Subcutaneous abdominal adipose tissue (tissue), 5 donors: ENCODE measurements at regions not wholly inside any gene's neighbourhood (a gene's known extent, or its start where the extent isn't known, plus 50 kb on each side); places are given as distances from the start of the nearest gene placed in this dataset.

Source experiments
- H3K27ac ChIP-seq: one replicate; pipeline ENCODE4 v1.7.0; 2013; ENCODE audit warnings: low read depth, mild to moderate bottlenecking, inconsistent platforms, low read length, moderate library complexity
- H3K27me3 ChIP-seq, 5 donors: one replicate each; pipeline ENCODE4 v1.7.0; 2013; ENCODE audit warnings: low read length in 5 of 5, inconsistent platforms in 1 of 5; ENCODE audit not compliant: control insufficient read depth in 5 of 5, insufficient read depth in 4 of 5
- H3K36me3 ChIP-seq, 5 donors: one replicate each; pipeline ENCODE4 v1.7.0; 2013; ENCODE audit warnings: low read length in 5 of 5; ENCODE audit not compliant: control insufficient read depth in 5 of 5, insufficient read depth in 5 of 5
- H3K4me1 ChIP-seq, 5 donors: one replicate each; pipeline ENCODE4 v1.7.0; 2013; ENCODE audit warnings: low read length in 5 of 5, mild to moderate bottlenecking in 3 of 5, moderate library complexity in 1 of 5; ENCODE audit not compliant: control insufficient read depth in 5 of 5, insufficient read depth in 5 of 5
- H3K4me3 ChIP-seq, 5 donors: one replicate each; pipeline ENCODE4 v1.7.0; 2013; ENCODE audit warnings: low read length in 5 of 5, low read depth in 1 of 5
- H3K9ac ChIP-seq, 5 donors: one replicate each; pipeline ENCODE4 v1.7.0; 2013; ENCODE audit warnings: low read length in 5 of 5, mild to moderate bottlenecking in 4 of 5, moderate library complexity in 3 of 5
- H3K9me3 ChIP-seq, 5 donors: one replicate each; pipeline ENCODE4 v1.7.0; 2013; ENCODE audit warnings: low read length in 5 of 5; ENCODE audit not compliant: control insufficient read depth in 5 of 5
- donor health status: healthy.
- donor health status: healthy.
- donor health status: healthy.
- donor health status: healthy.
- donor health status: healthy.

GRCh38 chr10:130862626-130863025, 448.9 kb downstream of the TCERG1L start:
- Histone ChIP-seq H3K9me3 (peaks cover 0 to 4% (median 0%) of the 10 kb centered on the region in 5 donors), H3K27ac (no peak overlapping the region), H3K36me3 (no peaks in the 10 kb centered on the region), H3K9ac (no peak overlapping the region), H3K27me3 (peaks cover 0 to 14% (median 7%) of the 10 kb centered on the region in 5 donors), H3K4me1 (no peaks in the 10 kb centered on the region), H3K4me3 (no peak overlapping the region)

GRCh38 chr10:130863044-130863443, 448.5 kb downstream of the TCERG1L start:
- Histone ChIP-seq H3K4me3 (no peak overlapping the region), H3K4me1 (no peaks in the 10 kb centered on the region), H3K36me3 (no peaks in the 10 kb centered on the region), H3K27ac (no peak overlapping the region), H3K9ac (no peak overlapping the region), H3K27me3 (peaks cover 0 to 15% (median 8%) of the 10 kb centered on the region in 5 donors), H3K9me3 (peaks cover 0 to under 1% (median 0%) of the 10 kb centered on the region in 5 donors)

- H3K27me3 ChIP-seq: peaks cover 0 to 15% (median 8%) of the 10 kb centered on the region in 5 donors
- no peaks in the 10 kb centered on the region for H3K9me3 ChIP-seq
- H3K27ac ChIP-seq: no peak overlapping the region
- H3K4me1 ChIP-seq: no peaks in the 10 kb centered on the region
- H3K36me3 ChIP-seq: no peaks in the 10 kb centered on the region
- H3K9ac ChIP-seq: no peak overlapping the region
- H3K4me3 ChIP-seq: no peak overlapping the region
These were observed 446.3 kb downstream of the TCERG1L start for GRCh38 chr10:130864961-130865818.

- Histone ChIP-seq H3K9me3 (no peaks in the 10 kb centered on the region), H3K27ac (no peak overlapping the region), H3K27me3 (peaks cover 0 to 15% (median 9%) of the 10 kb centered on the region in 5 donors), H3K4me3 (no peak overlapping the region), H3K9ac (no peak overlapping the region), H3K4me1 (no peaks in the 10 kb centered on the region), H3K36me3 (no peaks in the 10 kb centered on the region)
These were observed 444.7 kb downstream of the TCERG1L start for GRCh38 chr10:130866857-130867256.

- Histone ChIP-seq H3K27me3 (peaks cover 0 to 15% (median 10%) of the 10 kb centered on the region in 5 donors), H3K4me1 (no peaks in the 10 kb centered on the region), H3K9ac (no peak overlapping the region), H3K36me3 (no peaks in the 10 kb centered on the region), H3K9me3 (no peaks in the 10 kb centered on the region), H3K4me3 (no peak overlapping the region), H3K27ac (no peak overlapping the region)
These were observed 443.9 kb downstream of the TCERG1L start for GRCh38 chr10:130867446-130868194.

- H3K27ac ChIP-seq: no peak overlapping the region
- no peak overlapping the region for H3K4me3 ChIP-seq
- H3K27me3 ChIP-seq: peaks cover 0 to 15% (median 10%) of the 10 kb centered on the region in 5 donors
- H3K36me3 ChIP-seq: no peaks in the 10 kb centered on the region
- no peaks in the 10 kb centered on the region for H3K9me3 ChIP-seq
- no peak overlapping the region for H3K9ac ChIP-seq
- no peaks in the 10 kb centered on the region for H3K4me1 ChIP-seq
These were observed 442.2 kb downstream of the TCERG1L start for GRCh38 chr10:130869179-130869841.

- Histone ChIP-seq H3K36me3 (no peaks in the 10 kb centered on the region), H3K9me3 (no peaks in the 10 kb centered on the region), H3K27ac (no peak overlapping the region), H3K9ac (no peak overlapping the region), H3K27me3 (peaks cover 0 to 15% (median 10%) of the 10 kb centered on the region in 5 donors), H3K4me3 (no peak overlapping the region), H3K4me1 (no peaks in the 10 kb centered on the region)
These were observed 440.1 kb downstream of the TCERG1L start for GRCh38 chr10:130871406-130871805.

- no peaks in the 10 kb centered on the region for H3K4me1 ChIP-seq
- H3K9ac ChIP-seq: no peak overlapping the region
- H3K27me3 ChIP-seq: peaks cover 0 to 4% (median 2%) of the 10 kb centered on the region in 5 donors
- H3K9me3 ChIP-seq: no peaks in the 10 kb centered on the region
- no peak overlapping the region for H3K27ac ChIP-seq
- no peaks in the 10 kb centered on the region for H3K36me3 ChIP-seq
- no peak overlapping the region for H3K4me3 ChIP-seq
These were observed 437.9 kb downstream of the TCERG1L start for GRCh38 chr10:130873636-130874035.

- Histone ChIP-seq H3K4me1 (no peaks in the 10 kb centered on the region), H3K9me3 (no peaks in the 10 kb centered on the region), H3K4me3 (no peak overlapping the region), H3K27ac (no peak overlapping the region), H3K27me3 (peaks cover 0 to 4% (median 2%) of the 10 kb centered on the region in 5 donors), H3K9ac (no peak overlapping the region), H3K36me3 (no peaks in the 10 kb centered on the region)
These were observed 436.4 kb downstream of the TCERG1L start for GRCh38 chr10:130875116-130875515.
